Lung (tissue), 11 donors: ENCODE measurements at regions not wholly inside any gene's neighbourhood (a gene's known extent, or its start where the extent isn't known, plus 50 kb on each side); places are given as distances from the start of the nearest gene placed in this dataset.

Experiments used
- ATAC-seq: fragments of 200-7000 bp; cut with Tn5 transposase; one replicate; pipeline ENCODE4 v1.9.1; 2020; ENCODE audit warnings: moderate number of reproducible peaks; ENCODE audit not compliant: insufficient read depth, low FRiP score
- DNase-seq, 3 donors: peaks; one replicate each; pipeline ENCODE4 v3.0.0-alpha.2; 2013 to 2017
- H3K27ac ChIP-seq, 2 donors: one replicate each; pipeline ENCODE4 v1.5.1; 2013; ENCODE audit warnings: mild to moderate bottlenecking in 2 of 2, moderate library complexity in 2 of 2, control low read depth in 1 of 2, inconsistent platforms in 1 of 2, low read depth in 1 of 2, low read length in 1 of 2
- H3K27me3 ChIP-seq, 3 donors: one replicate each; pipeline ENCODE4 v1.5.1; 2013; ENCODE audit warnings: low read length in 2 of 3; ENCODE audit not compliant: control insufficient read depth in 3 of 3, insufficient read depth in 3 of 3
- H3K36me3 ChIP-seq, 4 donors: one replicate each; pipeline ENCODE4 v1.5.1; 2013; ENCODE audit warnings: low read length in 4 of 4, mild to moderate bottlenecking in 1 of 4, moderate library complexity in 1 of 4; ENCODE audit not compliant: control insufficient read depth in 4 of 4, insufficient read depth in 4 of 4
- H3K4me1 ChIP-seq, 5 donors: one replicate each; pipeline ENCODE4 v1.5.1; 2013; ENCODE audit warnings: low read length in 5 of 5, mild to moderate bottlenecking in 2 of 5, moderate library complexity in 1 of 5; ENCODE audit not compliant: control insufficient read depth in 5 of 5, insufficient read depth in 5 of 5
- H3K4me3 ChIP-seq: one replicate; pipeline ENCODE4 v1.5.1; 2013; ENCODE audit warnings: mild to moderate bottlenecking, control low read depth, moderate library complexity
- H3K9ac ChIP-seq, 2 donors: one replicate each; pipeline ENCODE4 v1.5.1; 2013; ENCODE audit warnings: low read length in 2 of 2, control low read depth in 1 of 2; ENCODE audit not compliant: insufficient read depth in 1 of 2
- H3K9me3 ChIP-seq, 4 donors: one replicate each; pipeline ENCODE4 v1.5.1; 2013; ENCODE audit warnings: low read length in 3 of 4, mild to moderate bottlenecking in 1 of 4, moderate library complexity in 1 of 4; ENCODE audit not compliant: control insufficient read depth in 4 of 4, insufficient read depth in 3 of 4
- CTCF ChIP-seq: IDR thresholded peaks from 2 replicates; pipeline ENCODE4 v1.5.1; 2012; ENCODE audit warnings: mild to moderate bottlenecking; ENCODE audit errors: control extremely low read depth, extremely low read depth
- WGBS, 2 donors: extraction: QIAGEN DNeasy Blood & Tissue Kit; methylation state at CpG; one replicate each; pipeline ENCODE4 v1.1.7; 2013; 5-methylcytosine and 5-hydroxymethylcytosine counted together
- donor health status: control.
- donor health status: control.
- donor health status: Bipolar disorder and iron deficiency.
- donor health status: healthy.
- donor health status: DM: yes; HTN: yes; CAD: no.

GRCh38 chr20:20967564-20968184, 138.5 kb downstream of the LINC00237 start:
- Histone ChIP-seq H3K36me3 (no peaks in the 10 kb centered on the region), H3K27ac (no peak overlapping the region), H3K27me3 (peaks cover 0 to 20% (median 18%) of the 10 kb centered on the region in 3 donors), H3K4me3 (no peak overlapping the region), H3K9me3 (peaks cover 0 to 4% (median 0%) of the 10 kb centered on the region in 4 donors), H3K4me1 (peaks cover 0 to 6% (median 0%) of the 10 kb centered on the region in 5 donors), H3K9ac (no peak overlapping the region)
- DNase-seq (no peak), ATAC-seq (no peak)
- 75 to 83% methylated on average over 10 of the region's 10 CpGs for WGBS, 2 donors
- TF ChIP-seq CTCF = no peak

GRCh38 chr20:20966171-20966570, 140.0 kb downstream of the LINC00237 start:
- WGBS, 2 donors = 72 to 86% methylated on average over 8 of the region's 8 CpGs
- Histone ChIP-seq H3K36me3 (no peaks in the 10 kb centered on the region), H3K9me3 (peaks cover 0 to 2% (median 0%) of the 10 kb centered on the region in 4 donors), H3K4me1 (peaks cover 0 to 6% (median 0%) of the 10 kb centered on the region in 5 donors), H3K4me3 (no peak overlapping the region), H3K9ac (no peak overlapping the region), H3K27me3 (peaks cover 0 to 20% (median 14%) of the 10 kb centered on the region in 3 donors), H3K27ac (no peak overlapping the region)
- no peak for DNase-seq
- no peak for TF ChIP-seq CTCF
- no peak for ATAC-seq

GRCh38 chr20:20959031-20959755, 147.0 kb downstream of the LINC00237 start:
- ATAC-seq (no peak), DNase-seq (no peak)
- no peak overlapping the region for H3K4me3 ChIP-seq
- no peak overlapping the region for H3K27ac ChIP-seq
- 95 to 96% methylated on average over 5 of the region's 5 CpGs for WGBS, 2 donors
- H3K4me1 ChIP-seq = peaks cover 0 to 5% (median 0%) of the 10 kb centered on the region in 5 donors
- no peak for TF ChIP-seq CTCF
- H3K27me3 ChIP-seq = peaks cover 0 to 6% (median 2%) of the 10 kb centered on the region in 3 donors
- no peaks in the 10 kb centered on the region for H3K36me3 ChIP-seq
- peaks cover 0 to 2% (median 0%) of the 10 kb centered on the region in 4 donors for H3K9me3 ChIP-seq
- no peak overlapping the region for H3K9ac ChIP-seq
